ENCODE measurements at regions not wholly inside any gene's neighbourhood (a gene's known extent, or its start where the extent isn't known, plus 50 kb on each side); places are given as distances from the start of the nearest gene placed in this dataset.
A peak's percentile ranks its signal among the peaks of the same experiment; 100 is the strongest.
"Not testable (repeated sequence)": the region's sequence is repeated elsewhere in the genome, so short reads cannot be mapped to it uniquely, and the experiment has no call there.

DNA sequence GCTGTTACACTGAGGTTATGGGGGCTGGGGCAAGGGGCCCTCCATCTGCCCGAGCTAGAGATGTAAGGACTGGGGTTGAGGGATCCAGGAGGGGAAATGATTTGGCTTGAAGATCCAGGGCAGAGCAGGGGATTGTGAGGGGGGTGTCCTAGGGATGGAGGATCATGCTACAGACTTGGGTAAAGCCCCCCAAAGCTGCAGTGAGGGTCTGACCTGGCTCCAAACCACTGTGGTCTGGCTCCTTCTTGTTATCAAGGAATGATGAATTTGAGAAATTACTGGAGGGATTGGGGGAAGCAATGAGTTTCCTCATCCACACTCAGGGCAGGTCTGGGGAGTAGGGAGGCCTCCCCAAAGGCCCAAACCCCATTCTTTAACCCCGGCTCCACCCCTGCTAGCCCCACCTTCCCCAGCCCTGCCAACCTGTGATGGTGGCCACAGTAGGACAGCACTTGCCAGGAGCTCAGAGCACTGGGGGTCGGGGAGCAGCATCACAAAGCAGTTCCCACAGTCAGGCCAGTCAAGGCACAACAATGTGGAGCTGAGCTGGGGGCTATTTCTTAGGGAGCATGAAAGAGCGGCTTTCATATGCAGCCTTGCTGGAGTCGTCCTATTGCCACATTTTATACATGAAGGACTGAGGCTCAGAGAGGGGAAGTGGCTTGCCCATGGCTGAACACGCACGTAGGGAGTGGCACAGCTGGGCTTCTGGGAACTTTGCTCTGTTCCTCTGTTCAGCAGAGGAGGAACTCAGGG is 165.5 kb downstream of the EFNB1 start:
- no peak for DNase-seq

DNA sequence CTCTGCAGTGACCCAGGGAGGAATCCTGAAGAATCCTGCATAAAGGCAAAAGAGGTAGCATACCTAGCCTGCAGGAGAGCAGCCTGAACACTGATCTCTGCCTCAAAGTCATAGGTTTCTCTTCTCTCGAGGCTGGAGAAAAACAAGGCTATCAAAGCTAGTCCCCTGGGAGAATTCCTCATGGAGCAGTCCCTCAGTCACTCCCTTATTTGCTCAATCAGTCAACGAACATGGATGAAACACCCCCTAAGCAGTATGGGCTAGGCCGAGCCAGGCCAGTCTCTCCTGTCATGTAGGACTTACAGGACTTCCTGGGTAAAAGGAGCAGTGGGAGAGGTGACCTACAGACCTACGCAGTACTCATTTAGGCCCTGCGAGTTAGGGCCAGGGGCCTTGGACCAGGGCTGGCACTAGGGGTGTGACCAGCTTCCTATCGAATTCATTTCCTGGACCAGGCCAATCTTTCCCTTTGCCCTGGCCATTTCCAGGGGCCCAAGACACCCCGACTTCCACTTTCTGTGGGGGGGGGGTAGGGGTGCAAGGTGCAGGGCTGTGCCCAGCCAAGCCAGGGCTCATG is 164.1 kb downstream of the EFNB1 start:
- no peak for DNase-seq

DNA sequence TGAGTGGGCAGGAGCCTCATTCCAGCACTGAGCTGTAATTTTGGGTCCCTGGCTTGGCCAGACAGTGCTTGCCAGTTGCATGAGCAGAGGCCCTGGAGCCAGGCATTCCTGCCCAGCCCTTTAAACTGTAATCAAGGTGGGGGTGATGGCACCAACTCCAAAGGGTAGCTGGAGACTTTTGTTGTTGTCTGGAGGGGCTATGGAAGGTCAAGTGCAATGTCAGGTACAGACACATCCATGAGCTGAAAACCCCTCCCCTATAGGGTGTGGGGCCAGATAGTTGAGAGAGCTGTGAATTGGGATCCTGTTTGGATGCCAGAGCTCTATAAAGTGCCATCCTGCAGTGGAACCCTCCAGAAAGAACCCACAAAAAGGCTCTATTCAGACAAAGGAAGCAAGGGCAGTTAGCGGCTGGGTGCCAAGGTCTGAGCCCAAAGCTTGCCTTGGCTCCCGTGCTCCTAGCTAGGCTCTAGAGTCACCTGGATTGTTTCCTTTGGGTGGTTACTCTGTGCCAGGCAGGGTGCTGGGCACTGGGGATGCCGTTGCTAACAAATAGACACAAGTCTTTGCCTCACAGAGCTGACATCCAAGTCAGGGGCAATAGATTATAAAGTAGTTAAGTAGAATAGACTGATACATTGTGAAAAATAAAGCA is 163.0 kb downstream of the EFNB1 start:
- no peak for DNase-seq

DNA sequence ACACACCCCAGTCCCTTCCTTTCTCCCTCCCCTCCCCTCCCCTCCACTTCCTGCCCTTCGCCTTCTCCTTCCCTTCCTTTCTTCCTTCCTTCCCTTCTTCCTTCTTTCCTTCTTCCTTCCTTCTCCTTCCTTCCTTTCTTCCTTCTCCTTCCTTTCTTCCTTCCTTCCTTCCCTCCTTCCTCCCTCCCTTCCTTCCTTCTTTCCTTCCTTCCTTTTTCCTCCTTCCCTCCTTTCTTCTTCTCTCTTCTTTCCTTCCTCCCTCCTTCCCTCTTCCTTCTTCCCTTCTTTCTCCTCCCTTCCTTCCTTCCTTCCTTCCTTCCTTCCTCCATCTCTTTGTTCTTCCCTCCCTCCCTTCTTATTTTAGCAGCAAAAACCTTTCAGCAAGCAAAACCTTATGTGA is 162.1 kb downstream of the EFNB1 start:
- DNase-seq = no peak

DNA sequence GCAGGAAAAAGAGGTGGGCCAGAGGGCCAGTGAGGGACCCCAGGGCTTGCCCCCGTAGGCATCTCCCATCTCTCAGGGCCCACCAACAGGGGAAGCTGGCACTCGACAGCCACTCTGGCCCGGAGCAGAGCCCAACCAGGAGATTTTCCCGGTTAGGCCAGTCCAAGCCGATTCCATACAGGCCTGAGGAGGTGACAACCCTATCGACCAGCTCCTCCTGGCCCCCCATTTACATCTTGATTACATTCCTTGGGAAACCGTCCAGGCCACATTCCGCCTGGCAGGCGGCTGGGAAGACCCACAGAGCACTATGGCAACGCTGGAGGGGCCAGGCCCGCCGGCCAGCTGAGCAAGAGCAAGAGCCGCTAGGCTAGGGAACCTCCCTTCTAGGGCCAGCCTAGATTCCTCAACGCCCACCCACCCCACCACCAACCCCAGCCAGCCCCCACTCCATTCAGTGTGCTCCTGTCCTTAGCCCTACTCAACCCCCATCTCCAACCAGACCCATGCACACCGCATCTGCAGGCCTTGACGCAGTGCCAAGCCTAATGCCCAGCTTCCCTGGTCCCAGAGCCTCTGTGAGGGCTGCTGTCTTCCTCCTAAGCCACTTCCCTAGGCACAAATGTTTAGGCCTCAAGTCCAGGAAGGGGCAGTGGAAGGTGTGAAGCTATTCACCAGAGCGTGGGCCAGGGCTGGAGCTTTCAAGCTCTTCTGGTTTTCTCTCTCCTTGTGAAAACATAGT is 161.2 kb downstream of the EFNB1 start:
- DNase-seq = peak; percentile 91

DNA sequence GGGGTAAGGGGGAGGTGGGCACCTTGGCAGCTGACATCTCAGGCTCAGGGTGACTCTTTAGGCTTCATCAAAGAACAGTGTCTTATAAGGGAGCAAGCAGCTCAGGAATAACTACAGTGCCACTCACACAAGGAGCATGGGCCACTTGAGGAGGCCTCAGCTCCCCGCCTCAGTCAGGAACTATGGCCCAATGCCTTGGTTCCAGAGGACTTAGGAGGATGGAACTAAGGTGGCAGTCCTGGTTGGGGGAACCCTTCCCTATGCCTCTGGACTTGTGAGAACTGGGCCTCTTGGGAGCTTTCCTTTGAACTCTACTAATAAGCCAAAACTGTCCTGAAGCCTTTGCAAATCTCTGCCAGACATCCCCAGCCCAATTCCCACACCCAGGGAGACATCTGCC is 160.6 kb downstream of the EFNB1 start:
- no peak for DNase-seq

DNA sequence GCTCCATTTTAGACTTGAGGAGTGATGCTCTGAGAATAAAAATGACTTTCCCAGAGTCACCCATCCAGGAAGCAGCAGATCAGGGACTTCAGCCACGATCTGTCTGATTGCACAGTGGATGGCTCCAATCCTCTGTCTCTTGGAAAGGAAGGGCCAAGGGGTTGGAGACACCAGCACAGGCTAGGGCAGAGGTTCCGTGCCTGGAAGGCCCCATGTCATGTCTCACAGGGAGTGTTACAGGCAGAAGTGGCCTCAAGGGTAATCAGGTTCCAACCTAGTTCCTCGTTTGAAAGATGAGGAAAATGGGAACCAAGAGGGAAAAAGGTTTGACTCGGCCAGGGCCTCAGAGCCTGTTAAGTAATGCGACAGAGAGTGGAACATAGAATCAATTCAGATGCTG is 160.0 kb downstream of the EFNB1 start:
- DNase-seq = no peak

DNA sequence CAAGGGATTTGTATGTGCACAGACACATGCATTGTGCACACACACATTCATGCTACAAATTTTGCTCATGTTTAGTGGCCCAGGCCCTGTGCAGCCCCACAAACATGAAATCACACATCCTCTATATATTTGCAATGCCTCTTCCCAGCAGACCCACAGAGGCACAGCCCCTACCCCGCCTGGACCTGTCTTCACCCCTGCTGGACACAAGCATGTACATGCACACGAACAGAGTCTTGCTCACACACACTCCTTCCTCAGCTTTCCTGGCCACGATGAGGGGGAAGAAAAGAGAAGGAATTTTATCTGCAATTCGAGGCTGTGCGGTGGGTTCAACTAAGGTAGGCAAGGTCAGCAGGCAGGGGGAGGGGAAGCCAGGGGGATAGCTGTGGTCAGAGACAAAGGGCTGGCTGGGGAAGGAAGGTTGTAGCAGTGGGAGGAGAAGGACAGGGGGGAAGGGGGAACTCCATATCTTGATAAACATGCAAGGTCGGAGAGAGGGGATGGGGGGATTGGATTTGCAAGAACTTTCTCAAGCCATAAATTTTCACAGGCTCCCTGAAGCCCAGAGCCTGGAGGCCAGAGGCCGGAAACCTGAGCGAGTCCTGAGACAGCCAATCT is 156.4 kb downstream of the EFNB1 start:
- no peak for DNase-seq

DNA sequence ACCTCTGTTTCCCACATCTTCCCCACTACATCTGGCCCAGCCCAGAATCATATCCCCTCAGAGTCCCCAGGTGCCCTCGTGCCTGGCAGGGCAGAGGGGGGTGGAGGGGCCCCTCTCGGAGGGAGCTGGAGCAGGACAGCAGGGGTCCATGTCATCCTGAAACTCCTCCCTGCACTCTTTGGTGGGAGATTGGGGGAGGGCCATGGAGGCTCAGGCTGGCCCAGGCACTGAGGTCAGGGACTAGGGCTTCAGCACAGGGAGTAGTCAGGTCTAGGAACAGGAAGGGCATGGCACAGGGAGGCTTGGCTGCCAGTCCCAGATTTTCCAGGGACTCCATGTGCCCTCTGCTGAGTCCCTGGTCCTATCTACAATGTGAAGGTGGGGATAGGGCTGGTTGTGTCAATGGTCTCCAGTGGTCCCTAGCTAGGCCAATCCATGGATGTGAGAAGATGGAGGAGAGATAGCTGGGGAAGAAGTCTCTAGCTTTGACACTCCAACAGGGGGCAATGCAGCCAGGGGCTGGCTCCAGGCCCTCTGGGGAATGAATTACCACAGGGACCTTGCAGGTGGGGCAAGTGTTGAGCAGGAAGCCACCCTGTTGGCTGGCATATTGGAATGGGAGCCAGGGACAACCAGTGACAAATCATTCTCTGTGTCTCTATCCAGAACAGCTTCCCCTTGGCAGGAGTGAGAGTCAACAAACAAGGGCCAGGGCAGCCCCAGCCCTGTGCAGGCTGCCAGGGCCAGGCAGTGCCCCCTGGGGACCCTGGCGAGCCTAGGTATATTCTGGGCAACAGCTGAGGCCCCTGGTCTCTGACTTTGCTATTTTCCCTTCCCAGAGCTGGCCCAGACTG is 154.4 kb downstream of the EFNB1 start:
- DNase-seq = no peak

DNA sequence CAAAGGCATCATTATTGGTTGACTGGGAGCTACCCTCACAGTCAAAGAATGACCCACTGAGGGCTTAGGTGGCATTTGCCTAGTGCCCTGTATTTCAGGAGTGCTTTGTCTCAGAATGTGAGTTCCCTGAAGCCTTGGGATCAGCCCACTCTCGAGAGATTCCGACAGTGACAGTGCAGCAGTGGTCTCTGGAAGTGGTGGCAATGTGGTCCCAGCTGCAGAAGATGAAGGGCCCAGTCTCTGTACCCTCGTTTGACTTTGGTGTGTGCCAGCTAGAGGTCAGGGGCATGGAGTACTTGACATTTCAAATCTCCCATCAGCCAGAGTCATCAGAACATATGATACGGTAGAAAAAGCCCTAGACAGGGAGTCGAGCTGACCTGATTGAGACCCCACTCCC is 153.7 kb downstream of the EFNB1 start:
- no peak for DNase-seq

DNA sequence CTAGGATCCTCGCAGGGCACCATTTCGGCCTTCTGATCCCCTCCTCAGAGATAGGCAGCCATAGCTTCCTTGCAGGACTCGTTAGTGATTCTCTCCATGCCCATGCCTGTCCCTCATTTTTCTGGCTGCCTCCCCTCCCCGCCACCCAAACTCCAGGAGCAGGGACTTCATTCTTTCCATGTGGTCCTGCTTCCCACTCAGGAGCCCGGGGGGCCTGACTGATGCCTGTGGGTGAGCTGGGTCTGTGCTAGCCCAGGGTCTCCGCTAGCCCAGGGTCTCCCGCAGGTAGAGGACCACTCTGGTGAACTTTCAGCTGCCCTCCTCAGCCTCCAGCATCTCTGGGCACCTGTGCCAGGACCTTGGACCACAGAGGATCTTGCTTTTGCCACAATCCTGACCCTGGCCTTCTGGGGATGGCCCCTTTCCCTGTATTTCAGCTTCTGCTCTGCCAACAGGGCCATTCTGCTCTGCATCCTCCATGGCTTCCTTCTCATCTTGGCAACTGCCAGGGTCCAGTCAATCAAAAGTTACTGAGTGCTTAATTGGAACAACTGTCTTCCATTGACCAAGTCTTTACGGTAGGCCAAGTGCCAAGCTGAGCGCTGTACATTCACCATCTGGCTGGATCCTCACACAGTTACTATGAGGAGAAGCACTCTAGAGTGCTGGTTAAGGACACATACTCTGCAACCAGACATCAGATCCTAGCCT is 152.2 kb downstream of the EFNB1 start:
- no peak for DNase-seq

DNA sequence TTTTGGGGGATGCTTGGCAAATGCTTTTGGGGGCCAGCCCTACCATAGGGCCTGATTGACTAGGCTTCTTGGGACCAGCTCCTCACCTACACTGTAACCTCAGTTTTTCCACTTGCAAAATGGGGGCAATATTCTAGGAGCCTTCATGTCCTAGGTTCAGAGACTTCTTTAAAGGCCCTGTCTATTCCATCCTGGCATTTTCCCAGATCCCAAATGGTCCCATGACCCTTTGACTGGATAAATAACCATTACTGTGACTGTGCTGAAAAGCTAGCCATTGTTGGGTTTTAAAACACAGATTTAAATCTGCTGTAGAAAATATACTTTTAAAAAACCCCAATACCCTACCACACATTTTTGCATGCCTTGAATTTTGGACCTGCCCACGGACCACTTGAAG is 149.8 kb downstream of the EFNB1 start:
- DNase-seq = no peak

DNA sequence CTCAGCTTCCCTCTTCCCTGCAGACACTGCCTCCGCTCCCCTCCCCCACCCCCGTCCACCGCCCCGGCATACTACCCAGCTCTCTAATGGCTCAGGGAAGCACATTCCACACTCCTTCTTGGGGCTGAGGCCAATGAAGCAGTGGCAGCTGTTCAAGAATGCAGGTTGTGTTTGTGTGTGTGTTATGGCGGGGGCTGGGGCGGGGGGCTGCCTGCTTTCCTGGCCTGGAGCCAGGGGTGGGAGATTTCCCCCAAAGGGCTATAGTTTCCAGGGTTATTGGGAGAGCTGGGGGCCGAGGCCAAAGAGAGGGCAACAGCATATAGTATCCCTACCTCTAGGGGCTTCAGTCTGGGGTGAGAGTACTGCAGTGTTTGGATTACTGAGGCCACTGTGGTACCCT is 149.4 kb downstream of the EFNB1 start:
- peak; percentile 68 for DNase-seq

DNA sequence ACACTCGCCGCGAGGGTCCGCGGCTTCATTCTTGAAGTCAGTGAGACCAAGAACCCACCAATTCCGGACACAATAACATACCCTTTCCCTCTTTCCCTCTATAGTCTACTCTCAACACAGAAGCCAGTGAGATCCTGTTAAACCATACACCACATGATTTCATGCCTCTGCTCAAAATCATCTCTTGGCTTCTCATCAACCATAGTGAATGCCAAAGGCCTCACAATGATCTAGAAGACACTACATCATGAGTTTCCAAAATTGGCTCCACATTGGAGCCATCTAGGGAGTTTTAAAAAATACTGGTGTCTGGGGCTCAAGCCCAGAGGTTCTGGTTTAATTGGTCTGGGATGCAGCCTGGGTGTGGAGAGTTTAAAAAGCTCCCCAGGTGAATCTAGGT is 124.5 kb downstream of the EFNB1 start:
- DNase-seq = no peak

DNA sequence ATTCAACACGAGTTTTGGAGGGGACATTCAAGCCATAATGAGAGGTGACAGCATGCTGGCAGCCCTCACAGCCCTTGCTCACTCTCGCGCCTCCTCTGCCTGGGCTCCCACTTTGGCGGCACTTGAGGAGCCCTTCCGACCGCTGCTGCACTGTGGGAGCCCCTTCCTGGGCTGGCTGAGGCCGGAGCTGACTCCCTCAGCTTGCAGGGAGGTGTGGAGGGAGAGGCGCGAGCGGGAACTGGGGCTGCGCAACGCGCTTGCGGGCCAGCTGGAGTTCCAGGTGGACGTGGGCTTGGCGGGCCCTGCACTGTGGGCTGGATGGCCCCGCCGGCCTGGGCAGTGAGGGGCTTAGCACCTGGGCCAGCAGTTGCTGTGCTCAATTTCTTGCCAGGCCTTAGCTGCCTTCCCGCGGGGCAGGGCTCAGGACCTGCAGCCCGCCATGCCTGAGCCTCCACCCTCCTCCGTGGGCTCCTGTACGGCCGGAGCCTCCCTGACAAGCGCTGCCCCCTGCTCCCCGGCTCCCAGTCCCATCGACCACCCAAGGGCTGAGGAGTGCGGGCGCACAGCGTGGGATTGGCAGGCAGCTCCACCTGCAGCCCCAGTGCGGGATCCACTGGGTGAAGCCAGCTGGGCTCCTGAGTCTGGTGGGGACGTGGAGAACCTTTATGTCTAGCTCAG is 123.3 kb downstream of the EFNB1 start:
- DNase-seq = not testable (repeated sequence)

DNA sequence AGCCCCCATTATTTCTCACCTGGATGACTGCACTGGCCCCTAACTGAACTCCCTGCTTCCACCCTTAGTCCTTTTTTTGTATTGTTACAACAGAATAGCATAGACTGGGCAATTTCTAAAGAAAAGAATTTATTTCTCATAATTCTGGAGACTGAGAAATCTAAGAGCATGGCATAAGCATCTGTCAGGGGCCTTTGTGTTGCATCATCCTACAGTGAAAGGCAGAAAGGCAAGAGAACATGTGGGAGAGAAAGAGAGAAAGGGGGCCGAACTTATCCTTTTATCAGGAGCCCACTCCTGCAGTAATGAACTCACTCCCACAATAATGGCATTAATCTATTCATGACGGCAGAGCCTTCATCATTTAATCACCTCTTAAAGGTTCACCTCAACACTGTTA is 122.1 kb downstream of the EFNB1 start:
- DNase-seq = no peak

DNA sequence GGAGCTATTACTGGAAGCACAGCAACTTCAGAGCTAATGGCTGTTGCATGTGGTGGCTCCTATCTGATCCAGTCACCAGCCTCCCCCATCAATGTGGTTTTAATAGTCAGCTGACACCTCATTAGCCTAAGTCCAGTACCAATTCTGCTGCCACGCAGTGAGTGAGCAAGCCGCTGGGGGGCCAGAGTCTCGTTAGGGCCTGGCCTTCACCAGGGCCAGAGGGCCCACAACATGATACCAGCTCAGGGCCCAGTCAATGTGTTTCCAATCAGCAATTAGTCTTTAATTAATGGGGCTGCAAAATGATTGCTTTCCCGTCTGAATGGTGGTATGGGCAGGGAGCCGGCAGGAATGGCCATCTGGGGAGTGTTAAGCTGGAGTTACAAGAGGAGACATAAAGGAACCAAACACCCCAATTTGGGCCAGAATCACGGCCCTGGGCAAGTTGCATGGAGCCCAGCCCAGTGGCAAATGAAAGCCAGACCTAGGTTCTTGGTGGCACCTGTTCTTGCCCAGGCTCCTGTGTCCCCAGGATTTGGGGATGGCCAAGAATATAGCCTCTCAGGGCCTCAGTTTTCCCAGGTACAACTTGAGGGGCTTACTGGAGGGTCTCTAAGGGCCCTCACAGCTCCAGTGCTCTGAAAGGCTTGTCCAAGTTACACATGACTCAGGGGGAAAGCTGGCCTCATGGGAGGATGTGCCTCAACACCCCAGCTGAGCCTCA is 119.2 kb downstream of the EFNB1 start:
- no peak for DNase-seq

DNA sequence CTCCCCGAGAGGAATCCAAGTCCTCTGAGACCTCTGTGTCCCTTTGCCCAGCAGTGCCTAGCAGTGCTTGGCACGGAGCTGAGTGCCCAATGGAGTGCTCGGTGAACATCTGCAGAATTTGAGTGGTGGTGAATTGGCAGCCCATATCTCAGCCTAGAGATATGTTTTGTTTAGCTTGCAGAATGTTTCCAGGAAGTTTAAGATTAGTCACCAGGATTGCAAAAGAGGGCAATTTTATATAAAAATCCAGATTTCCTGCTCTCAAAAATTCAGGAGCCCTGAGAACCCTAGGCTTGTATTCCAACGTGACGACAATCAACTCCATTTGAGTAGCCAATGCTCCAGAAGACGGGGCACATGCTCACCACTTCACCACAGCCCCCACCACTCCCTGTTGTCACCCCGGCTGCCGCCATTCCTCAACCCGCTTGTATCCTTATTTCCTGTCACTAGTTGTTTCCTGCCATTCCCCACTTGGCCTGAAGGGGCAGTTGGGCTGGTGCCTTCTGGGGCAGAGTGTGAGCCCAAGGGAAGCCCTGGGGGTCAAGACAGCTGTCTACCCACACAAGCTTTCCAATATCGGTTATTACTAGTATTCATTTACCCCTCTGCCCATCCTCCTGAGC is 116.9 kb downstream of the EFNB1 start:
- peak; percentile 45 for DNase-seq

DNA sequence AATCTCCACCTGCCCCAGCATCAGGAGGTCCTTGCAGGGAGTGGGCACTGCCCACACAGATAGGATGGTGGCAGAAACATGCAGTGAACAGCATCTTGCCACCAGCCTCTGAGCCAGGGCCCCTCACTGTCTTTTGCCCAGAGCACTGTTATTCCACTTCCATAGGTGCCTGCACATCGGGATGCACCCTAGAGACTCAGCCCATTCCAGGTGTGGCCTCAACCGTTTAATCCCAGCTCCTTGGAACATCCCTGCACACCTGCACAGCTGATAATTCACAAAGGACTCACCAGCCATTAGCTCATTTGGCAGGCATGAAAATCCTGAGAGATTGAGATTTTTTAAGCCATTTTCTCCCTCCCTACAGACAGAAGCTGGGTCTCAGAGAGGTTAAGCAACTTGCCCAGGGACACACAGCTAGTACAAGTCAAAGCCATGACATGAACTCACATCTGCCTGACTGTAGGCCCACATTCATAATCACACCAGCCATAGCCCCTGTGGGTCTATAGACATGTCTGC is 116.3 kb downstream of the EFNB1 start:
- no peak for DNase-seq

Measured in fibroblast of skin of scalp (primary cell).